ENCODE measurements at regions not wholly inside any gene's neighbourhood (a gene's known extent, or its start where the extent isn't known, plus 50 kb on each side); places are given as distances from the start of the nearest gene placed in this dataset.
"Not testable (repeated sequence)": the region's sequence is repeated elsewhere in the genome, so short reads cannot be mapped to it uniquely, and the experiment has no call there.

GRCh38 chr16:29246091-29246490 lies 160.4 kb downstream of the NPIPB11 start:
- TF ChIP-seq SETDB1 (IDR thresholded peaks at IDR 0.05; ENCODE audit: insufficient read length, low read length): peak; percentile 31
- H3K4me3 ChIP-seq (ENCODE audit: low read depth, low read length); H3K9me3 ChIP-seq (ENCODE audit: control insufficient read depth, insufficient read depth, low read depth, low read length); H3K27ac ChIP-seq (ENCODE audit: extremely low read depth, low read depth, low read length); H3K4me1 ChIP-seq (ENCODE audit: control insufficient read depth, insufficient read depth, low read length); CTCF ChIA-PET; POLR2A ChIA-PET; H3K36me3 ChIP-seq (ENCODE audit: control insufficient read depth in 2 of 2, insufficient read depth in 1 of 2, low read length in 2 of 2): not testable (repeated sequence)

GRCh38 chr16:29237971-29238370 lies 168.5 kb downstream of the NPIPB11 start:
- H3K36me3 ChIP-seq (ENCODE audit: control insufficient read depth in 2 of 2, insufficient read depth in 1 of 2, low read length in 2 of 2): no peaks in the 10 kb centered on the region
- ChIA-PET CTCF (no interaction called here), POLR2A (no interaction called here)
- TF ChIP-seq ZNF624 (tag by site-specific recombination; IDR thresholded peaks at IDR 0.05): no peak
- no peak for TF ChIP-seq ZBTB48 (tag by site-specific recombination; IDR thresholded peaks at IDR 0.05)
- no peak for TF ChIP-seq ZSCAN23 (tag by site-specific recombination; IDR thresholded peaks at IDR 0.05)
- no peak for TF ChIP-seq ZNF600 (tag by site-specific recombination; IDR thresholded peaks at IDR 0.05)
- no peak for TF ChIP-seq GFI1B (tag by site-specific recombination; IDR thresholded peaks at IDR 0.05)
- TF ChIP-seq GLIS2 (tag by site-specific recombination; IDR thresholded peaks at IDR 0.05): no peak
- no peak for TF ChIP-seq BCL11A (tag by site-specific recombination; IDR thresholded peaks at IDR 0.05; ENCODE audit: low read depth)
- TF ChIP-seq AEBP2 (tag by site-specific recombination; IDR thresholded peaks at IDR 0.05; ENCODE audit: borderline replicate concordance): no peak
- TF ChIP-seq ZNF561 (tag by site-specific recombination; IDR thresholded peaks at IDR 0.05; ENCODE audit: borderline replicate concordance): no peak
- no peak for TF ChIP-seq YY2 (tag by site-specific recombination; IDR thresholded peaks at IDR 0.05)
- no peak for TF ChIP-seq ZNF530 (tag by site-specific recombination; IDR thresholded peaks at IDR 0.05; ENCODE audit: low read depth)
- no peak for TF ChIP-seq ZNF658 (tag by site-specific recombination; IDR thresholded peaks at IDR 0.05)
- no peak for TF ChIP-seq GLI2 (tag by site-specific recombination; IDR thresholded peaks at IDR 0.05; ENCODE audit: borderline replicate concordance, low read depth)
- H3K9me3 ChIP-seq (ENCODE audit: control insufficient read depth, insufficient read depth, low read depth, low read length): no peaks in the 10 kb centered on the region
- H3K27ac ChIP-seq (ENCODE audit: extremely low read depth, low read depth, low read length): no peak overlapping the region
- no peak overlapping the region for H3K4me3 ChIP-seq (ENCODE audit: low read depth, low read length)
- no peaks in the 10 kb centered on the region for H3K4me1 ChIP-seq (ENCODE audit: control insufficient read depth, insufficient read depth, low read length)

- H3K4me3 ChIP-seq (ENCODE audit: low read depth, low read length); CTCF ChIA-PET; H3K4me1 ChIP-seq (ENCODE audit: control insufficient read depth, insufficient read depth, low read length); H3K36me3 ChIP-seq (ENCODE audit: control insufficient read depth in 2 of 2, insufficient read depth in 1 of 2, low read length in 2 of 2); POLR2A ChIA-PET; H3K9me3 ChIP-seq (ENCODE audit: control insufficient read depth, insufficient read depth, low read depth, low read length); H3K27ac ChIP-seq (ENCODE audit: extremely low read depth, low read depth, low read length): not testable (repeated sequence)
Measured at GRCh38 chr16:29237495-29237894, 169.0 kb downstream of the NPIPB11 start.

- H3K36me3 ChIP-seq (ENCODE audit: control insufficient read depth in 2 of 2, insufficient read depth in 1 of 2, low read length in 2 of 2); POLR2A ChIA-PET; CTCF ChIA-PET: not testable (repeated sequence)
Measured at GRCh38 chr16:29237023-29237422, 169.5 kb downstream of the NPIPB11 start.

GRCh38 chr16:29235836-29236370 lies 170.6 kb downstream of the NPIPB11 start:
- POLR2A ChIA-PET, CTCF ChIA-PET: not testable (repeated sequence)

More at GRCh38 chr16:29237023-29237422, 169.5 kb downstream of the NPIPB11 start:
- H3K9me3 ChIP-seq (ENCODE audit: control insufficient read depth, insufficient read depth, low read depth, low read length); H3K27ac ChIP-seq (ENCODE audit: extremely low read depth, low read depth, low read length); H3K4me1 ChIP-seq (ENCODE audit: control insufficient read depth, insufficient read depth, low read length); H3K4me3 ChIP-seq (ENCODE audit: low read depth, low read length): not testable (repeated sequence)

GRCh38 chr16:29234536-29235275 lies 171.8 kb downstream of the NPIPB11 start:
- POLR2A ChIA-PET; H3K4me3 ChIP-seq (ENCODE audit: low read depth, low read length): not testable (repeated sequence)

More at GRCh38 chr16:29235836-29236370, 170.6 kb downstream of the NPIPB11 start:
- H3K36me3 ChIP-seq (ENCODE audit: control insufficient read depth in 2 of 2, insufficient read depth in 1 of 2, low read length in 2 of 2); H3K9me3 ChIP-seq (ENCODE audit: control insufficient read depth, insufficient read depth, low read depth, low read length); H3K4me1 ChIP-seq (ENCODE audit: control insufficient read depth, insufficient read depth, low read length); H3K4me3 ChIP-seq (ENCODE audit: low read depth, low read length); H3K27ac ChIP-seq (ENCODE audit: extremely low read depth, low read depth, low read length): not testable (repeated sequence)

GRCh38 chr16:29233705-29234404 lies 172.7 kb downstream of the NPIPB11 start:
- H3K9me3 ChIP-seq (ENCODE audit: control insufficient read depth, insufficient read depth, low read depth, low read length); H3K4me1 ChIP-seq (ENCODE audit: control insufficient read depth, insufficient read depth, low read length); CTCF ChIA-PET; POLR2A ChIA-PET; H3K36me3 ChIP-seq (ENCODE audit: control insufficient read depth in 2 of 2, insufficient read depth in 1 of 2, low read length in 2 of 2); H3K4me3 ChIP-seq (ENCODE audit: low read depth, low read length); H3K27ac ChIP-seq (ENCODE audit: extremely low read depth, low read depth, low read length): not testable (repeated sequence)

More at GRCh38 chr16:29234536-29235275, 171.8 kb downstream of the NPIPB11 start:
- H3K36me3 ChIP-seq (ENCODE audit: control insufficient read depth in 2 of 2, insufficient read depth in 1 of 2, low read length in 2 of 2); H3K4me1 ChIP-seq (ENCODE audit: control insufficient read depth, insufficient read depth, low read length); CTCF ChIA-PET; H3K27ac ChIP-seq (ENCODE audit: extremely low read depth, low read depth, low read length); H3K9me3 ChIP-seq (ENCODE audit: control insufficient read depth, insufficient read depth, low read depth, low read length): not testable (repeated sequence)
